PC-3 (cell line): ENCODE measurements at regions not wholly inside any gene's neighbourhood (a gene's known extent, or its start where the extent isn't known, plus 50 kb on each side); places are given as distances from the start of the nearest gene placed in this dataset.

ENCODE experiments used
- ATAC-seq: fragments of 200-7000 bp; cut with Tn5 transposase; 2 replicates; pipeline ENCODE4 v1.9.1; 2020; ENCODE audit warnings: mild to moderate bottlenecking, moderate library complexity
- BruUV-seq: library from RNA; stranded (reverse); fragments of 400-500 nt; replicated peaks from 2 replicates; lab custom pipeline; 2021; lab: Mats Ljungman, UMichigan
- CTCF ChIA-PET: fragments of 300-600 bp; sonication (Branson Sonifier 250); formaldehyde crosslinking; loops from one replicate; lab custom pipeline; 2022; ENCODE audit warnings: antibody characterized with exemption; lab: Charles Lee
- POLR2A ChIA-PET: fragments of 300-600 bp; sonication (Branson Sonifier 250); formaldehyde crosslinking; loops from one replicate; lab custom pipeline; 2022; ENCODE audit warnings: antibody characterized with exemption; ENCODE audit not compliant: unreplicated experiment; lab: Charles Lee
- DNase-seq: peaks from one replicate; pipeline ENCODE4 v3.0.0-alpha.2; 2015
- H2AFZ ChIP-seq: fragments of 300-600 bp; sonication (generic); 2 replicates; pipeline ENCODE4 v1.6.0; 2016; ENCODE audit warnings: antibody characterized with exemption, low read length
- H3F3A ChIP-seq: fragments of 300-600 bp; sonication (generic); one replicate; pipeline ENCODE4 v1.6.0; 2017; ENCODE audit warnings: antibody characterized with exemption, low read length, control low read depth, mild to moderate bottlenecking; ENCODE audit not compliant: unreplicated experiment
- H3K27ac ChIP-seq: fragments of 300-600 bp; sonication (generic); 2 replicates; pipeline ENCODE4 v1.5.1; 2016; ENCODE audit warnings: mild to moderate bottlenecking, low read length
- H3K27me3 ChIP-seq: fragments of 300-600 bp; sonication (generic); 2 replicates; pipeline ENCODE4 v1.6.1; 2016; ENCODE audit warnings: low read length, mixed read lengths
- H3K36me3 ChIP-seq: fragments of 300-600 bp; sonication (generic); 2 replicates; pipeline ENCODE4 v1.6.1; 2016; ENCODE audit warnings: low read depth, mixed run types, low read length, mixed read lengths
- H3K4me1 ChIP-seq: fragments of 300-600 bp; sonication (generic); 2 replicates; pipeline ENCODE4 v1.5.1; 2016; ENCODE audit warnings: low read length; ENCODE audit not compliant: insufficient read depth
- H3K4me2 ChIP-seq: fragments of 300-600 bp; sonication (generic); 2 replicates; pipeline ENCODE4 v1.6.0; 2016; ENCODE audit warnings: low read length
- H3K4me3 ChIP-seq: fragments of 300-600 bp; sonication (generic); 2 replicates; pipeline ENCODE4 v1.5.1; 2016; ENCODE audit warnings: mild to moderate bottlenecking, low read length, mixed read lengths
- H3K79me2 ChIP-seq: fragments of 300-600 bp; sonication (generic); 2 replicates; pipeline ENCODE4 v1.6.1; 2017; ENCODE audit warnings: low read length, mixed read lengths
- H3K9ac ChIP-seq: fragments of 300-600 bp; sonication (generic); 2 replicates; pipeline ENCODE4 v1.6.0; 2016; ENCODE audit warnings: mild to moderate bottlenecking, low read length
- H3K9me2 ChIP-seq: fragments of 300-600 bp; sonication (generic); replicated peaks from 2 replicates; pipeline ENCODE4 v1.6.1; 2016; ENCODE audit warnings: mixed run types, low read length, mixed read lengths
- H3K9me3 ChIP-seq: fragments of 300-600 bp; sonication (generic); 2 replicates; pipeline ENCODE4 v1.6.1; 2016; ENCODE audit warnings: low read length, mixed read lengths
- H4K20me1 ChIP-seq: fragments of 300-600 bp; sonication (generic); 2 replicates; pipeline ENCODE4 v1.6.1; 2016; ENCODE audit warnings: low read length, mixed read lengths
- EZH2 ChIP-seq: fragments of 300-600 bp; sonication (generic); IDR thresholded peaks from one replicate; pipeline ENCODE4 v1.6.1; 2017; ENCODE audit warnings: antibody characterized with exemption, mild to moderate bottlenecking, low read length; ENCODE audit not compliant: unreplicated experiment
- EZH2phosphoT487 ChIP-seq: fragments of 300-600 bp; sonication (generic); IDR thresholded peaks from 2 replicates; pipeline ENCODE4 v1.6.1; 2018; ENCODE audit warnings: mild to moderate bottlenecking, antibody characterized with exemption, low read length, borderline replicate concordance
- intact Hi-C: fragments of 100-400 bp; cut with micrococcal nuclease; formaldehyde crosslinking; loops from 2 replicates; pipeline ENCODE4 v1.9.0; 2023
- TF ChIP-seq, protein P1 (sequence below): fragments of 300-600 bp; sonication (generic); conservative IDR thresholded peaks from 2 replicates; pipeline ENCODE4 v1.5.1; 2017; ENCODE audit warnings: antibody characterized with exemption, low read depth, mild to moderate bottlenecking, low read length

DNA sequence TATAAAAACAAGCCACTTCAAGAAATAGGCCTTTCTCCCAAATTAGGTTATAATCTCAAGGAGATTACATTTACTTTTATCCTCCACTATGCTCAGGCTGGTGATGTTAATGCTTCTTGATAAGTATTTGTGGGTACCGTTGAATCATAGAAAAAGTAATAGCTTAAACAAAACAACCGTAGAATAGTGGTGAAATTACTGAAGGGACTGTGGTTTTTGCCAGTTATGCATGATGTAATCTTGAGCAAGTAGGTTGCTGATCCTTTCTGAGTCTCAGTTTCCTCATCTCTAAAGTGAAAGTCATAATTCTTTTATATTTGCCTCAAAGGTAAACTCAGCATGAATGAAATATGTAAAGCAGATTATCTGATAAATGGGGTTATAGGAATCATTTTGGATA lies 187.3 kb upstream of the JAG1 start:
- Histone ChIP-seq H3K27me3 (no peaks in the 10 kb centered on the region), H3K9me3 (no peaks in the 10 kb centered on the region), H2AFZ (no peak overlapping the region), H3K9ac (peak overlapping the region; percentile 41), H3K79me2 (no peaks in the 10 kb centered on the region), H3F3A (peaks cover 16% of the 10 kb centered on the region), H3K4me1 (peaks cover 65% of the 10 kb centered on the region), H3K27ac (peak overlapping the region; percentile 87), H3K4me3 (peak overlapping the region; percentile 31), H3K9me2 (no peaks in the 10 kb centered on the region), H4K20me1 (no peaks in the 10 kb centered on the region), H3K36me3 (no peaks in the 10 kb centered on the region), H3K4me2 (peak overlapping the region; percentile 67)
- ChIA-PET CTCF (interaction anchor here (0.6 to 0.9 kb wide), 2 partner anchors 97 to 411 kb away, joined by 3 to 4 read pairs; no protein-coding TSS in a partner anchor), POLR2A (interaction anchor here (0.7 kb wide), 1 partner anchor 41 kb away, joined by 5 read pairs; no protein-coding TSS in a partner anchor)
- ATAC-seq (no peak), DNase-seq (peak; percentile 78)
- intact Hi-C loops = loop anchor here (1.0 to 10.0 kb wide), 10 partner anchors 121 to 681 kb away; no protein-coding TSS in a partner anchor
- TF ChIP-seq, protein P1, sequence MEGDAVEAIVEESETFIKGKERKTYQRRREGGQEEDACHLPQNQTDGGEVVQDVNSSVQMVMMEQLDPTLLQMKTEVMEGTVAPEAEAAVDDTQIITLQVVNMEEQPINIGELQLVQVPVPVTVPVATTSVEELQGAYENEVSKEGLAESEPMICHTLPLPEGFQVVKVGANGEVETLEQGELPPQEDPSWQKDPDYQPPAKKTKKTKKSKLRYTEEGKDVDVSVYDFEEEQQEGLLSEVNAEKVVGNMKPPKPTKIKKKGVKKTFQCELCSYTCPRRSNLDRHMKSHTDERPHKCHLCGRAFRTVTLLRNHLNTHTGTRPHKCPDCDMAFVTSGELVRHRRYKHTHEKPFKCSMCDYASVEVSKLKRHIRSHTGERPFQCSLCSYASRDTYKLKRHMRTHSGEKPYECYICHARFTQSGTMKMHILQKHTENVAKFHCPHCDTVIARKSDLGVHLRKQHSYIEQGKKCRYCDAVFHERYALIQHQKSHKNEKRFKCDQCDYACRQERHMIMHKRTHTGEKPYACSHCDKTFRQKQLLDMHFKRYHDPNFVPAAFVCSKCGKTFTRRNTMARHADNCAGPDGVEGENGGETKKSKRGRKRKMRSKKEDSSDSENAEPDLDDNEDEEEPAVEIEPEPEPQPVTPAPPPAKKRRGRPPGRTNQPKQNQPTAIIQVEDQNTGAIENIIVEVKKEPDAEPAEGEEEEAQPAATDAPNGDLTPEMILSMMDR = no peak
- TF ChIP-seq EZH2phosphoT487 (no peak), EZH2 (no peak)
- no TSS peak for BruUV-seq

DNA sequence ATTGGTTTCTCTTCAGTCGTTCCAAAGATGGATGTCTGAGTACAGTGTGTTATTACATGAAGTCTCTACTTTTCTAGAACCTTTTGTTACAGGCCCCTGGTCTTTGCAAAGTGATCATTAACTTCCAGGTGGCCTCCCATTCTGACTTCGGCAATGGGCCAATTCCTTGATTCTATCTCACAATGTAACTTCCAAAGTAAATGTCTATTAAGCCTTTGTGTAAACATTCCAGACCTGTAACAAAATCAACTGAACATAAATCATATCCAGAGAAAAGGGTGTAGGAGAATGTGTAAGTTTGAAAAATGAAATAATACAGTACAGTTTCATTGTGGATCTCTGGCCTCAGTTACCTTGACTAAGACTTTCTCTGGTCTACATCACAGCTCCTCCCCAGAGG lies 187.8 kb upstream of the JAG1 start:
- Histone ChIP-seq H3K4me1 (peaks cover 62% of the 10 kb centered on the region), H3K9ac (peak overlapping the region; percentile 41), H3F3A (peaks cover 16% of the 10 kb centered on the region), H2AFZ (no peak overlapping the region), H3K79me2 (no peaks in the 10 kb centered on the region), H3K9me2 (no peaks in the 10 kb centered on the region), H3K9me3 (no peaks in the 10 kb centered on the region), H3K27me3 (no peaks in the 10 kb centered on the region), H3K4me3 (peak overlapping the region; percentile 31), H3K36me3 (no peaks in the 10 kb centered on the region), H4K20me1 (no peaks in the 10 kb centered on the region), H3K4me2 (peak overlapping the region; percentile 67), H3K27ac (peak overlapping the region; percentile 87)
- TF ChIP-seq EZH2phosphoT487 = no peak
- TF ChIP-seq EZH2 = no peak
- TF ChIP-seq, protein P1 = no peak
- intact Hi-C loops = loop anchor here (1.0 to 10.0 kb wide), 11 partner anchors 103 to 681 kb away; no protein-coding TSS in a partner anchor
- ChIA-PET POLR2A (interaction anchor here (0.6 kb wide), 1 partner anchor 187 kb away, joined by 3 read pairs; no protein-coding TSS in a partner anchor), CTCF (interaction anchor here (0.9 kb wide), 1 partner anchor 98 kb away, joined by 4 read pairs; no protein-coding TSS in a partner anchor)
- peak; percentile 68 for ATAC-seq
- BruUV-seq = no TSS peak
- DNase-seq = peak; percentile 98
